ENCODE measurements at regions not wholly inside any gene's neighbourhood (a gene's known extent, or its start where the extent isn't known, plus 50 kb on each side); places are given as distances from the start of the nearest gene placed in this dataset.

DNA sequence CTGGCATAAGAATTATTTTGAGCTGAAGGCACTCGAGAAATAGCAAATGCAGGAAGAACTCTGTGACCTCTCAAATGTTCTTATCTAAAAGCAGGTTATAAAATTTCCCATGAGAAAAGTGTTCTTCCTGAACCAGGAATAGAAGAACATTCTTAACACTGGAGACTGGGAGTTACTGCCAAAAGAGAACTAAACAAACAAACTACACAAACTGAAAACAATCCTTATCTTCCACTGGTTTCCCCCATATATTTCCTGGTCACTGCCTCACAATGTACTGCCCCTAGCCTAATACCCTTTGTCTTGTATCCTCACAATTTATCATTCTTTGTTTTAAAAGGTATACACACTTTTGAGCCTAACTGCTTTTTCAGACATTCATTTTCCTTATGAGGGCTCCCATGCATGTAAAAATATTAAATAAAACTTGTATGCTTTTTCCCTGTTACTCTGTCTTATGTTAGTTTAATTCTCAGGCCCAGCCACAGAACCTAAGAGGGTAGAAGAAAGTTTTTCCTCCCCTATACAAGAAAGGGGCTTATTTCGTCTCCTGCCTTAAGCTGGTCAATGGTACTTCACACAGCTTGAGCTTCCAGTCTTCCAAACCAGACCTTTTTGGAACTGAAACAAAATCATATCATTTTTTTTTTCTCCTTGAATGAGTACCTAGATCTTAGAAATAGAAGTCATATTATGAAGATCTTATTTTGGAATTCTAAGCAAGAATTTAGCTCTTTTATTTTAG is 110.6 kb downstream of the MSTN start:
- H3K4me3 Mint-ChIP-seq = no peak overlapping the region
- H3K4me1 Mint-ChIP-seq = no peaks in the 10 kb centered on the region
- H3K27me3 Mint-ChIP-seq = peaks cover 1% of the 10 kb centered on the region
- DNase-seq (no peak), ATAC-seq (no peak)
- H3K36me3 Mint-ChIP-seq (ENCODE audit: low read depth) = no peaks in the 10 kb centered on the region
- POLR2A ChIA-PET = no interaction called here
- H3K9me3 Mint-ChIP-seq (ENCODE audit: low read depth) = no peaks in the 10 kb centered on the region
- CTCF ChIA-PET = interaction anchor here (0.6 kb wide), 2 partner anchors 12 to 86 kb away, joined by 3 read pairs; no protein-coding TSS in a partner anchor
- no peak overlapping the region for H3K27ac Mint-ChIP-seq
- intact Hi-C loops (cut with DNase I, micrococcal nuclease) = no loop called here

DNA sequence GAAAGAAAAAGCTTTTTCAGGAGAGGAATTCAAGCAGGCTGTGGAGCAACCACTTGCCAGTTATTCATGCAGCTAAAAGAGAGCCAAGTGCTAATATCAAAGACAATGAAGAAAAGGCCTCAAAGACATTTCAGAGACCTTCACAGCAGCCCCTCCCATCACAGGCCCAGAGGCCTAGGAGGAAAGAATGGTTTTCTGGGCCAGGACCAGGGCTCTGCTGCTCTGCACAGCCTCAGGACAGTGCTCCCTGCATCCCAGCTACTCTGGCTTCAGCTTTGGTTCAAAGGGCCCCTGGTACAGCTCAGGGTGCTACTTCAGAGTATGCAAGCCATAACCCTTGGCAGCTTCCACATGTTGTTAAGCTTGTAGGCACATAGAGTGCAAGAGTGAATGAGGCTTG is 119.5 kb downstream of the MSTN start:
- peaks cover 28% of the 10 kb centered on the region for H3K9me3 Mint-ChIP-seq (ENCODE audit: low read depth)
- DNase-seq (no peak), ATAC-seq (no peak)
- intact Hi-C loops (cut with DNase I, micrococcal nuclease) = no loop called here
- H3K4me3 Mint-ChIP-seq = no peak overlapping the region
- no peaks in the 10 kb centered on the region for H3K27me3 Mint-ChIP-seq
- H3K27ac Mint-ChIP-seq = no peak overlapping the region
- no peaks in the 10 kb centered on the region for H3K36me3 Mint-ChIP-seq (ENCODE audit: low read depth)
- no peaks in the 10 kb centered on the region for H3K4me1 Mint-ChIP-seq
- POLR2A ChIA-PET = no interaction called here
- CTCF ChIA-PET = no interaction called here

DNA sequence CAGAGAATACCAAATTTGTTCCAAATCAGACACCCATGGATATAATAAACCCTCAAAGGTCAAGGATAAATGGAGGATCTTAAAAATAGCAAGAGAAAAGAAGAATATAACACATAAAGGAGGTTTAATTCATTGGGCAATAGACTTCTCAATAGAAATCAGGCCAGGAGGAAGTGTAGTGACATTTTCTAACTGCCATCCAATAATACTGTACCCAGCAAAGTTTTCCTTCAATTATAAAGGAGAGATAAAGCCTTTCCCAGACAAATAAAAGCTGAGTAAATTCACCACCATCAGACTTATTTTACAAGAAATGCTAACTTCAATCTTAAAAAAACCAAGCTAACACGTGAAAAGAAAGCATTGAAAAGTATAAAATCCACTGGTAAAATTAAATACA is 121.6 kb downstream of the MSTN start:
- ATAC-seq (no peak), DNase-seq (no peak)
- Mint-ChIP-seq H3K4me1 (no peaks in the 10 kb centered on the region), H3K27me3 (peaks cover 2% of the 10 kb centered on the region), H3K36me3 (ENCODE audit: low read depth) (no peaks in the 10 kb centered on the region), H3K27ac (no peak overlapping the region), H3K9me3 (ENCODE audit: low read depth) (peaks cover 28% of the 10 kb centered on the region), H3K4me3 (no peak overlapping the region)
- intact Hi-C loops (cut with DNase I, micrococcal nuclease) = no loop called here
- POLR2A ChIA-PET = no interaction called here
- CTCF ChIA-PET = no interaction called here

DNA sequence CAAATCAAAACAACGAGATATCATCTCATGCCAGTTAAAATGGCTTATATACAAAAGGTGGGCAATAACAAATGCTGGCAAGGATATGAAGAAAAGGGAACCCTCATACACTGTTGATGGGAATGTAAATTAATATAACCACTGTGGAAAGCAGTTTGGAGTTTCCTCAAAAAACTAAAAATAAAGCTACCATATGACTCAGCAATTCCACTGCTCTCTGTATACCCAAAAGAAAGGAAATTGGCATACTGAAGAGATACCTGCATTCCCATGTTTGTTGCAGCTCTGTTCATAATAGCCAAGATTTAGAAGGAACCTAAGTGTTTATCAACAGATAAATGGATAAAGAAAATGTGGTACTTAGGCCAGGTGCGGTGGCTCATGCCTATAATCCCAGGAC is 124.8 kb downstream of the MSTN start:
- Mint-ChIP-seq H3K4me3 (no peak overlapping the region), H3K27me3 (peaks cover 2% of the 10 kb centered on the region), H3K9me3 (ENCODE audit: low read depth) (peaks cover 23% of the 10 kb centered on the region), H3K27ac (no peak overlapping the region), H3K4me1 (no peaks in the 10 kb centered on the region), H3K36me3 (ENCODE audit: low read depth) (no peaks in the 10 kb centered on the region)
- CTCF ChIA-PET = no interaction called here
- POLR2A ChIA-PET = no interaction called here
- ATAC-seq = no peak
- no peak for DNase-seq
- intact Hi-C loops (cut with DNase I, micrococcal nuclease) = no loop called here

DNA sequence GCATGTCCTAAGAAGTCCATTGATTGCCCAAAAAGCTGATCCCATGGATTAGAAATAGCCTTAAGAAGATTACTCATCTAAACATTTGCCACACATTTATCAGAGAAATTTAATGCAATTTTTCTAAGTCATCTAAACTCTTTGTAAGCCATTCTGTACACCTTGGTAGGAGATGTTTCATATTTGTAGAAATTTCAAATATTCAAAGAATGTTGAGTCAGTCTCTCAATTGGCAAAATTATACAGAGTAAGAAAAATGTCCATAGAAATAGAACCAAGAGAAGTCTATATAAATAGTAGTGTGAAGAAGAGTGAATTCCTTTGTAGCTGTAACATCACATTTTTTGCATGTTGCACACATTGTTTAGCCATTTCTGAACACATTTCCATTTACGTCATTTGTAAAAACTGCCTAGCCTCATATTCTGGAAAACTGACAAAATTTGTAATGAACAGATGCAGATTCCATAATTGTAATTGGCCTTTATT is 128.6 kb downstream of the MSTN start:
- H3K27ac Mint-ChIP-seq = no peak overlapping the region
- ATAC-seq (no peak), DNase-seq (no peak)
- no peak overlapping the region for H3K4me3 Mint-ChIP-seq
- no peaks in the 10 kb centered on the region for H3K4me1 Mint-ChIP-seq
- ChIA-PET CTCF (no interaction called here), POLR2A (no interaction called here)
- intact Hi-C loops (cut with DNase I, micrococcal nuclease) = no loop called here
- no peaks in the 10 kb centered on the region for H3K9me3 Mint-ChIP-seq (ENCODE audit: low read depth)
- H3K36me3 Mint-ChIP-seq (ENCODE audit: low read depth) = no peaks in the 10 kb centered on the region
- H3K27me3 Mint-ChIP-seq = peaks cover 6% of the 10 kb centered on the region

DNA sequence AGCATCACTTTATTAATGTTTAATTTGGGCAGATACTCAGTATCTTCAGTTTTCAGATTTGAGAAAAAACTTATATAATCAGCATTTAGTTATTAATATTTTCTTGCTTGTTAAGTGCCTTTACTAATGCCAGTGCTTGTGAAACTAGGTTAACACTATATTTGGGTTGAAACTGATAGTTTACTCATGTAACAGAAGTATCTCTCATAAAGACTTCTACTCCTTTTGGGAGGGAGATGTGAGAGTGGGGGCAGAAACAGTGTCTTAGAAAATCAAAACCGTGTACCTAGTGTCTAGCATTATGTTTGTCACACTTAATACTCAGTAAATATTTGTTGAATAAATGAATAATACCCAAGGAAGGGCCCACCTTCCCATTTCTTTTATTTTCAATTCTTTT is 129.5 kb downstream of the MSTN start:
- no peak for ATAC-seq

DNA sequence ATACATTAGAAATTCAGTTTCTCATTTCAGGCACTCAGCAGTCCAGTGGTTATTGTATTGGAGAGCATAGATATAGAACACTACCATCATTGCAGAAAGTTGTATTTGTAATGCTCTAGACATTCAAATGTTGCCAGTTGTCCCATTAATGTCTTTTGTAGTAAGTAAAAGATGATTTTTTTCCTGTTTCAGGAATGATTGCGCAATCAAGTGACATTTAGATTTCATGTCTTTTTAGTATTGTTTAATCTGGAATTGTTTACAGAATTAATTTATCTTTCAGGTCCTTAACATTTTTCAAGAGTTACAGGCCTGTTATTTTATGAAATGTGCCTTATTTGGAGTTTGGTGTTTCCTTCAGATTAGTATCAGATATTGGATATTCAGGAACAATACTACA is 134.7 kb downstream of the MSTN start:
- ChIA-PET CTCF (no interaction called here), POLR2A (no interaction called here)
- Mint-ChIP-seq H3K36me3 (ENCODE audit: low read depth) (no peaks in the 10 kb centered on the region), H3K4me1 (no peaks in the 10 kb centered on the region), H3K27me3 (peaks cover 14% of the 10 kb centered on the region), H3K4me3 (no peak overlapping the region), H3K27ac (no peak overlapping the region), H3K9me3 (ENCODE audit: low read depth) (no peaks in the 10 kb centered on the region)
- no peak for DNase-seq
- no peak for ATAC-seq
- intact Hi-C loops (cut with DNase I, micrococcal nuclease) = no loop called here

More for the DNA sequence above, 129.5 kb downstream of the MSTN start:
- Mint-ChIP-seq H3K27ac (no peak overlapping the region), H3K9me3 (ENCODE audit: low read depth) (no peaks in the 10 kb centered on the region), H3K4me1 (no peaks in the 10 kb centered on the region), H3K27me3 (peaks cover 7% of the 10 kb centered on the region), H3K4me3 (no peak overlapping the region), H3K36me3 (ENCODE audit: low read depth) (no peaks in the 10 kb centered on the region)
- DNase-seq = no peak
- intact Hi-C loops (cut with DNase I, micrococcal nuclease) = no loop called here
- POLR2A ChIA-PET = no interaction called here
- CTCF ChIA-PET = interaction anchor here (0.8 kb wide), 1 partner anchor 26 kb away, joined by 3 read pairs; no protein-coding TSS in a partner anchor
